ENCODE measurements at regions not wholly inside any gene's neighbourhood (a gene's known extent, or its start where the extent isn't known, plus 50 kb on each side); places are given as distances from the start of the nearest gene placed in this dataset.
A peak's percentile ranks its signal among the peaks of the same experiment; 100 is the strongest.
"Not testable (repeated sequence)": the region's sequence is repeated elsewhere in the genome, so short reads cannot be mapped to it uniquely, and the experiment has no call there.

GRCh38 chr5:87733897-87734296 lies 321.2 kb upstream of the CCNH start:
- intact Hi-C loops (cut with DNase I), result no loop called here
- DNase-seq, result no peak

- DNase-seq, result peak in 29 of 42 donors; percentile 9 to 80 (median 38)
- intact Hi-C loops (cut with DNase I), result no loop called here
Observed at GRCh38 chr5:87732875-87733768, 320.4 kb upstream of the CCNH start.

- intact Hi-C loops (cut with DNase I), result no loop called here
- no peak for DNase-seq
Observed at GRCh38 chr5:87729781-87730180, 317.1 kb upstream of the CCNH start.

GRCh38 chr5:87722286-87722685 lies 309.6 kb upstream of the CCNH start:
- DNase-seq, result no peak
- intact Hi-C loops (cut with DNase I), result no loop called here

- DNase-seq; intact Hi-C loops (cut with DNase I): not testable (repeated sequence)
Observed at GRCh38 chr5:87718224-87718925, 305.6 kb upstream of the CCNH start.

GRCh38 chr5:87717761-87718160 lies 305.0 kb upstream of the CCNH start:
- DNase-seq, result no peak
- intact Hi-C loops (cut with DNase I), result no loop called here

GRCh38 chr5:87705876-87706275 lies 293.1 kb upstream of the CCNH start:
- DNase-seq, result no peak
- intact Hi-C loops (cut with DNase I), result no loop called here

GRCh38 chr5:87686975-87687374 lies 274.2 kb upstream of the CCNH start:
- intact Hi-C loops (cut with DNase I), result no loop called here
- DNase-seq, result no peak

GRCh38 chr5:87686018-87686417 lies 273.3 kb upstream of the CCNH start:
- DNase-seq, result no peak
- intact Hi-C loops (cut with DNase I), result no loop called here

- intact Hi-C loops (cut with DNase I), result no loop called here
- no peak for DNase-seq
Observed at GRCh38 chr5:87674235-87674634, 261.5 kb upstream of the CCNH start.

GRCh38 chr5:87671146-87671545 lies 258.4 kb upstream of the CCNH start:
- no peak for DNase-seq
- intact Hi-C loops (cut with DNase I), result no loop called here

GRCh38 chr5:87665166-87665565 lies 252.4 kb upstream of the CCNH start:
- intact Hi-C loops (cut with DNase I), result no loop called here
- DNase-seq, result no peak

- no peak for DNase-seq
- intact Hi-C loops (cut with DNase I), result no loop called here
Observed at GRCh38 chr5:87661784-87662566, 249.2 kb upstream of the CCNH start.

GRCh38 chr5:87653242-87653641 lies 240.5 kb upstream of the CCNH start:
- intact Hi-C loops (cut with DNase I), result no loop called here
- DNase-seq, result no peak

- no peak for DNase-seq
- intact Hi-C loops (cut with DNase I), result no loop called here
Observed at GRCh38 chr5:87650284-87650683, 237.6 kb upstream of the CCNH start.

- no peak for DNase-seq
- intact Hi-C loops (cut with DNase I), result no loop called here
Observed at GRCh38 chr5:87649455-87649854, 236.7 kb upstream of the CCNH start.

- intact Hi-C loops (cut with DNase I), result no loop called here
- peak in 1 of 42 donors; percentile 28 for DNase-seq
Observed at GRCh38 chr5:87645224-87645623, 232.5 kb upstream of the CCNH start.

- DNase-seq, result no peak
- intact Hi-C loops (cut with DNase I), result no loop called here
Observed at GRCh38 chr5:87640902-87641301, 228.2 kb upstream of the CCNH start.

- intact Hi-C loops (cut with DNase I), result no loop called here
- DNase-seq, result no peak
Observed at GRCh38 chr5:87627363-87627762, 214.6 kb upstream of the CCNH start.

GRCh38 chr5:87608385-87608784 lies 195.7 kb upstream of the CCNH start:
- no peak for DNase-seq
- intact Hi-C loops (cut with DNase I), result no loop called here

Data from head of caudate nucleus (tissue), 42 donors.